ENCODE measurements at regions not wholly inside any gene's neighbourhood (a gene's known extent, or its start where the extent isn't known, plus 50 kb on each side); places are given as distances from the start of the nearest gene placed in this dataset.

DNA sequence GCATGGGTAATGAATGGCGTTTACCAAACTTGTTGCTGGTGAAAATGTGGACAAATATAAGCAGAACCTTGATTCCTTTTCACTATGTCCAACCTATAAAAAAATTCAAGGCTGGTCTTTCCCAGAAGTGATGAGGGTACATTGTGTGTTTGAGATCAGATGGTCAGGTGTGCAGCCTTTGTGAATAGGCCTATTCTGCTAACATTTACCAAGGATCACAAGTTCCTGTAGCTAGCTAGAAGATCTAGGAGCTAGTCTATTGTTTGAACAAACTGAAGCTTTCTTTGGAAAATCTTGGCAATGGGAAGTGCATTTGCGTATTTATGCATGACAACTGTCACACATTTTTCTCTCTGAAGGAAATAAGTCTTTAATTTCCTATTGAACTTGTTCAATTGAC is 489.6 kb downstream of the KLF5 start:
- Mint-ChIP-seq H3K27ac (no peak overlapping the region), H3K4me3 (no peak overlapping the region), H3K36me3 (ENCODE audit: low read depth) (no peaks in the 10 kb centered on the region), H3K27me3 (ENCODE audit: insufficient read depth) (peaks cover 4% of the 10 kb centered on the region), H3K4me1 (ENCODE audit: low read depth) (no peaks in the 10 kb centered on the region), H3K9me3 (no peaks in the 10 kb centered on the region)
- no peak for DNase-seq (ENCODE audit: low spot score)
- intact Hi-C loops (cut with micrococcal nuclease): no loop called here

DNA sequence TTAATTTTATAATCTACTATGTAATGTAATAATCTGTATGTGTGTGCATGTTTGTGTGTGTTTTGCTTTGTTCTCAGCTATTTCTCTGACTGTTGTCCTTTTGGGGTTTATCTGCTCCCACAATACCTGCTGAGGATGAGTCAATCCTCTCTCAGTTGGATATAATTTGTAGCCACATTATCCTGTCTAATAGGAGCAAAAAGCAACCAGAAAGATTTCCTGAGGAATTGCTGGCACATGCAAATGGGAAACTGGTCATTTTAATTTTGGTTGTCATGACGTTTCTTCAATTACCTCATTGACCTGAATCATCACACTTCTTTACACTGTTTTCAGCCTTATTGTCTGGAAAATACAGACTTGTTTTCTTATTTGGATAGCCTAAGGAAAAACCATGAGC is 488.4 kb downstream of the KLF5 start:
- H3K4me1 Mint-ChIP-seq (ENCODE audit: low read depth): no peaks in the 10 kb centered on the region
- intact Hi-C loops (cut with micrococcal nuclease): no loop called here
- H3K27ac Mint-ChIP-seq: no peak overlapping the region
- no peak for DNase-seq (ENCODE audit: low spot score)
- no peaks in the 10 kb centered on the region for H3K9me3 Mint-ChIP-seq
- no peak overlapping the region for H3K4me3 Mint-ChIP-seq
- no peaks in the 10 kb centered on the region for H3K36me3 Mint-ChIP-seq (ENCODE audit: low read depth)
- peaks cover 4% of the 10 kb centered on the region for H3K27me3 Mint-ChIP-seq (ENCODE audit: insufficient read depth)

DNA sequence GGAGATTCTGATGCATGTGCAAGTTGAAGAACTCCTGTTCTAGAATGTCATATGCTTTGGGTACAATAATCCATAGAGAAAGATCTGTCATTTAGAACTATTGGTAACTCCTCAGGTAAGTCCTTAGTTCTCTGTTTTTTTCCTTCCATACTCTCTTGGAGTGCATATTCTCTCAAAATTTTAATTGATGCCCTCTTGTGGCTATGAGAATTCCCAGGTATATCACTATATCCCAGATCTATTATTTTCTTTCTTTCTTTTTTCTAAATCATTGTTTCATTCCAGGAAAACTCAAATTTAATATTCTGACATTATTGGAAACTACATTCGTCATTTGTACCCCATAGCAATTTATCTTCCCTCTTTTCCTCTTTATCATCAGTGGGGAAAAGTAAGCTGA is 485.4 kb downstream of the KLF5 start:
- intact Hi-C loops (cut with micrococcal nuclease): no loop called here
- DNase-seq (ENCODE audit: low spot score): no peak
- Mint-ChIP-seq H3K4me3 (no peak overlapping the region), H3K4me1 (ENCODE audit: low read depth) (no peaks in the 10 kb centered on the region), H3K27ac (no peak overlapping the region), H3K27me3 (ENCODE audit: insufficient read depth) (no peaks in the 10 kb centered on the region), H3K36me3 (ENCODE audit: low read depth) (no peaks in the 10 kb centered on the region), H3K9me3 (no peaks in the 10 kb centered on the region)

DNA sequence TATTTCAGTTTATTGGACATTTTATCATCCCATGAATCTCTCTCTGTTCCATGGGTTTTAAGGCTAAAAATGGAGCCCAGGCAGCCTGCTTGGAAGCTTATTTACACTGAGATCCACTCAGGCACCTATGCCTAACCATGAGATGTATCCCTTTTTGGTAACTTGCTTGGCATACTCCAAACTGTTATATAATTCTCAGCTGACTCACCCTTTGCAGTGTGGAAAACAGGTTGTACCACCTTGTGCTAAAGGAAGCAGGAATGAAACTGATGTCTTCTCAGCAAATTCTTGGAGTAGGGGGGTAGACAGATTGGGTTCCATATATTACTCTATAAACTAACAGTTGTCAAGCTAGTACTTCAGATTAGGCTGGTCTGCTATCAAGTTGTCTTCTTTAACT is 483.6 kb downstream of the KLF5 start:
- Mint-ChIP-seq H3K36me3 (ENCODE audit: low read depth) (no peaks in the 10 kb centered on the region), H3K4me3 (no peak overlapping the region), H3K27ac (no peak overlapping the region), H3K27me3 (ENCODE audit: insufficient read depth) (peaks cover 2% of the 10 kb centered on the region), H3K9me3 (no peaks in the 10 kb centered on the region), H3K4me1 (ENCODE audit: low read depth) (no peaks in the 10 kb centered on the region)
- intact Hi-C loops (cut with micrococcal nuclease): no loop called here
- DNase-seq (ENCODE audit: low spot score): no peak

DNA sequence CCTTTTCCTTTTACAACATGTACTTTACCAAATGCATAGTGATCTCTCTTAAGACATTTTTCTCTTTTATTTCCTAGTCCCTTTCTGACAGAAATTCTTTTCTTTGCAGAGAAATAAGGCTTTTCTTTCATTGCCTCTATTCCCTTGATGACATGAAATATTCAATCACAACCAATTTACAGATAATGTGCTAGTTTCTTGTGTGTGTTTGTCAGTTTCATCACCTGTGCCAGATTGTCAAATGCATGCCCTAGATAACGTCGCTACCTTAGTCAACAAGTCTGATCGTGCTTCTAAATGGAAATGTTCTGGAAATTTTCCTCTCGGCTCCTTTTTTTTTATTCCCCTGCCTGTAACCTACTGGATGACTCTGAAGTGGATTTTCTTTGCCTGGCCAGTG is 478.1 kb downstream of the KLF5 start:
- H3K4me3 Mint-ChIP-seq: no peak overlapping the region
- intact Hi-C loops (cut with micrococcal nuclease): no loop called here

DNA sequence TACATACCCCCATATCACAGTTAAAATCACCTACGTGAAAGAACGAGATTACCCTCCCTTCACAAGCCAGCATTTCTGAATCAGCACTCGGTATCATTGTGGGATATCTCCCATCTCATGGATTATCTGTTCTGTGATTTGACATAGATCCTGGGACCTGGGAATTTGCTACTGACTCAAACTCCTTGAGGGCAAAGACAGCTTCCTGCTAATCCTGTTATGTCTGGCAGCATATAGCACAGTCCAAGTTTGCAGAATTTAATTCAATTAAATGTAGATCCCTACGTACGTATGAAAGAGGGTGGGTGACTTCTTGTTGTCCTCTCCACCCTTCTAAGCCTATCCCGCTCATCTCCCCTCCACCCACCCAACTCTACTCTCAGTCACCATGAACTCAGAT is 476.5 kb downstream of the KLF5 start:
- intact Hi-C loops (cut with micrococcal nuclease): no loop called here
- H3K9me3 Mint-ChIP-seq: no peaks in the 10 kb centered on the region

More for the DNA sequence above, 478.1 kb downstream of the KLF5 start:
- H3K9me3 Mint-ChIP-seq: no peaks in the 10 kb centered on the region
- no peak for DNase-seq (ENCODE audit: low spot score)
- peaks cover 7% of the 10 kb centered on the region for H3K27me3 Mint-ChIP-seq (ENCODE audit: insufficient read depth)
- H3K4me1 Mint-ChIP-seq (ENCODE audit: low read depth): no peaks in the 10 kb centered on the region
- H3K27ac Mint-ChIP-seq: no peak overlapping the region
- no peaks in the 10 kb centered on the region for H3K36me3 Mint-ChIP-seq (ENCODE audit: low read depth)

DNA sequence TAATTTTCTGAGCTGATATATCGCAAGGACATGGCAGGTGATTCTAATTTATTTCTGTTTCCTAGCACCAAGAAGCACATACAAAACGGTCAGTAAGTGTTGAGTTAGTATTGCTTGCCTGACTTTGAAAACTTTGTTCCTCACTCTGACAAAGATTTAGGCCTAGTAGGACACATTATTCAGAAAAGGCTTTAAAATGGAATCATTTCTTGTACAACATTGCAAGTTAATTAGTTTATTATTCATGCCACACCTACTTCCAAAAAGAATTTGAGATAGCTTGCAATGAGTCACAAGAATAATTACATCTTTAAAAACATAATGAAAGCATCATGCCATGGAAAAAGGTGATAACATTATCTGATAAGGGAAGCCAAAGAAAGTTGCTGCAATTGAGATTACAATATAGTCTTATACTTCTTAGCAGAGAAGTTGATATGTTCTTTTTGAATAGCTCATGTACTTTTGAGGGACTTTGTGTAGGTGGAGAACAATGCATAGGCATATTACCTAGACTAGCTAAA is 474.2 kb downstream of the KLF5 start:
- no peaks in the 10 kb centered on the region for H3K4me1 Mint-ChIP-seq (ENCODE audit: low read depth)
- H3K36me3 Mint-ChIP-seq (ENCODE audit: low read depth): no peaks in the 10 kb centered on the region
- H3K4me3 Mint-ChIP-seq: no peak overlapping the region
- H3K9me3 Mint-ChIP-seq: no peaks in the 10 kb centered on the region
- no peak overlapping the region for H3K27ac Mint-ChIP-seq
- intact Hi-C loops (cut with micrococcal nuclease): no loop called here
- H3K27me3 Mint-ChIP-seq (ENCODE audit: insufficient read depth): peaks cover 7% of the 10 kb centered on the region
- no peak for DNase-seq (ENCODE audit: low spot score)

More for the DNA sequence above, 476.5 kb downstream of the KLF5 start:
- no peak overlapping the region for H3K27ac Mint-ChIP-seq
- peaks cover 7% of the 10 kb centered on the region for H3K27me3 Mint-ChIP-seq (ENCODE audit: insufficient read depth)
- H3K4me1 Mint-ChIP-seq (ENCODE audit: low read depth): no peaks in the 10 kb centered on the region
- H3K36me3 Mint-ChIP-seq (ENCODE audit: low read depth): no peaks in the 10 kb centered on the region
- no peak overlapping the region for H3K4me3 Mint-ChIP-seq
- no peak for DNase-seq (ENCODE audit: low spot score)

DNA sequence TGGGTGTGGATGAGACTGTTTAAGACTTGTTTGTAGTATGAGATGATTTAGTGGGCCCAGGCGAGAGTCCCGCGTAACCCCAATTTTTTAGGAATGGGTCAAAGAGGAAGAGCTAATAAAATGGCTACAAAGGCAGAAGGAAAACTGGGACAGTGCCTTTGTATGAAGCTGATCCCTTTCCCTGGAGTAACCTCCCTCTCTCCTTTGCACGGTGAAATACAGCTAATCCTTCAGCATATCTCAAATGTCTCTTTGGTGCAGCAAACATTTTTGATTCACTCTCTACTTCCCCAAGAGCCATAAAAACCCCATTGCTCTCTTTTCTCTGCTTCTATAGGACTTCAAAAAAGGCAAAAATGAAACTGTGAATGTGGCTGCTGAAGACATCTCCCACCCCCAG is 473.8 kb downstream of the KLF5 start:
- Mint-ChIP-seq H3K27ac (no peak overlapping the region), H3K36me3 (ENCODE audit: low read depth) (no peaks in the 10 kb centered on the region), H3K9me3 (no peaks in the 10 kb centered on the region), H3K4me1 (ENCODE audit: low read depth) (no peaks in the 10 kb centered on the region), H3K4me3 (no peak overlapping the region), H3K27me3 (ENCODE audit: insufficient read depth) (peaks cover 4% of the 10 kb centered on the region)
- no peak for DNase-seq (ENCODE audit: low spot score)
- intact Hi-C loops (cut with micrococcal nuclease): no loop called here

DNA sequence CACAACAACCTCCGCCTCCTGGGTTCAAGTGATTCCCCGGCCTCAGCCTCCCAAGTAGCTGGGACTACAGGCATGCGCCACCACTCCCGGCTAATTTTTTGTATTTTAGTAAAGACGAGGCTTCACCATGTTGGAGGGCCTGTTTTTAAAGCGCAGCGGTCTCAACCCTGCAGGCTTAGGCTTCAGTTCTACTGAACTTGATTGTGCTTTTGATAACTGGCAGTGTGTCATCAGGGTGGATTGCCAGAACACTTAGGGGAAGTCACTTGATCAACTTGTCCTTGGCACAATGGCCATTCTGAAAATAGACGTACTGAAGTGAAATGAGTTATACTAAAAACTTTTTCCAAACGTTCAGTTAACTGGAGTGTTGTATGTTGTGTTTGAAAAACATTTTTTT is 472.2 kb downstream of the KLF5 start:
- DNase-seq (ENCODE audit: low spot score): no peak
- Mint-ChIP-seq H3K27ac (no peak overlapping the region), H3K4me3 (no peak overlapping the region), H3K36me3 (ENCODE audit: low read depth) (no peaks in the 10 kb centered on the region), H3K27me3 (ENCODE audit: insufficient read depth) (peaks cover 4% of the 10 kb centered on the region), H3K4me1 (ENCODE audit: low read depth) (no peaks in the 10 kb centered on the region), H3K9me3 (no peaks in the 10 kb centered on the region)
- intact Hi-C loops (cut with micrococcal nuclease): no loop called here

DNA sequence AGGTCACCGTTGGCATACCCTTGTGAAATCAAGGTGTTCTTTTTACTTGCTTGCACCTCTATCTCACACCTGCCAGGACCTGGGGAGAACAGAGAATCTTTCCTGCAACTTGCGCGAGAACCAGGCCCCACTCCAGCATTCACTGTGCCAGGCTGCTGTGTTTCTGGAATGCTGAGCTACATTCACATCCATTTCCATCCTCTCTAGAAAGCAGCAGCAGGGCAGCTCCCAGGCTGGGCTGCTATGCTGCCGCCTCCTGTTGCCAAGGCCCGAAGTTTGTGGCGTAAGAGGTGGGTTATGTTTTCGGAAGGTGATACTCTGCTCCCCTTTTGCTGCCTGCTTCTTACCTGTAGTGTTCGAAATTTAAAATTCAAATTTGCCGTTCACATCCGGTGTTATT is 464.1 kb downstream of the KLF5 start:
- no peaks in the 10 kb centered on the region for H3K36me3 Mint-ChIP-seq (ENCODE audit: low read depth)
- H3K27ac Mint-ChIP-seq: no peak overlapping the region
- no peaks in the 10 kb centered on the region for H3K9me3 Mint-ChIP-seq
- no peak for DNase-seq (ENCODE audit: low spot score)
- H3K4me3 Mint-ChIP-seq: no peak overlapping the region
- intact Hi-C loops (cut with micrococcal nuclease): no loop called here
- peaks cover 22% of the 10 kb centered on the region for H3K4me1 Mint-ChIP-seq (ENCODE audit: low read depth)
- H3K27me3 Mint-ChIP-seq (ENCODE audit: insufficient read depth): no peaks in the 10 kb centered on the region

DNA sequence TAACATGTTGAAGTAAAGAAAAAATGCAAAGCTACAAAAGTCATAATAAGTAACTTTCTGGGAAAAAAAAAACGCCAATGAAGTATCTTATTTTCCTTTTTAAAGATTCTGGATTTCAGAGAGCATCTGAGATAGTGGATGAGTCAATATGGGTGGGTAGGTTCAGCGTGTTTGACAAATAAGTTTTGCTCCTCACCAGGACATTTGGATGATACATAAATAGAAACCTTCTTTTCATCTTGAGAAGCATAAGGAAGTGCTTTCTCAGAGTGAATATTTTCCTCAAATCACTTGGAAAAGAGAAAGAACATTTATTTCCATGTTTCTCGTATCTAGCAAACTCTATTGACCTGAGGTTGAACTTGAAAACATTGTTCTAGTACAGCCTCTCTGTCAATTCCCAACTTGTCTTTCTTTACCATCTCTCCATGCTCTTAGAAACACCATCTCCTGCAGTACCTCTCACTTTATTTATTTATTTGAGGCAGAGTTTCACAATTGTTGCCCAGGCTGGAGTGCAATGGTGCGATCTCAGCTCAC is 463.2 kb downstream of the KLF5 start:
- H3K36me3 Mint-ChIP-seq (ENCODE audit: low read depth): no peaks in the 10 kb centered on the region
- no peak overlapping the region for H3K4me3 Mint-ChIP-seq
- no peaks in the 10 kb centered on the region for H3K27me3 Mint-ChIP-seq (ENCODE audit: insufficient read depth)
- no peak for DNase-seq (ENCODE audit: low spot score)
- no peak overlapping the region for H3K27ac Mint-ChIP-seq
- H3K9me3 Mint-ChIP-seq: no peaks in the 10 kb centered on the region
- intact Hi-C loops (cut with micrococcal nuclease): loop anchor here (2.0 kb wide), 1 partner anchor 193 kb away; no protein-coding TSS in a partner anchor
- H3K4me1 Mint-ChIP-seq (ENCODE audit: low read depth): peaks cover 22% of the 10 kb centered on the region

DNA sequence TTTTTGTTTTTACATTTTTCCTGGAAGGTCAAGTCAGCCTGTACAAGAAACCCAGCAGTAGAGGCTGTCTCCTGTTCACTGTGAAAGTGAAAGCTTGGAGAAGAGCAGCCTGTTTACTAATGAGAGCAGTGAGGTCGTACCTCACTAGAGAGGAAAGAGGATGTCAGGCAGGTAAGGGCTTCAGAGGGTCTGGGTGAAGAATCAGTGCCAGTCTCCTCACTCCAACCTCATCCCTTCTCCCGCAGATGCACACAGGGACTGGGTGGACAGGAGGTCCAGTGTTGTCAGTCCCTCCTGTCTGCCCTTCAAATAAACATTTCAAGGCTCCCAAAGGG is 462.5 kb downstream of the KLF5 start:
- peak overlapping the region; percentile 65 for H3K4me3 Mint-ChIP-seq
- H3K27me3 Mint-ChIP-seq (ENCODE audit: insufficient read depth): no peaks in the 10 kb centered on the region
- no peaks in the 10 kb centered on the region for H3K9me3 Mint-ChIP-seq
- H3K4me1 Mint-ChIP-seq (ENCODE audit: low read depth): peaks cover 22% of the 10 kb centered on the region
- DNase-seq (ENCODE audit: low spot score): peak; percentile 15
- H3K36me3 Mint-ChIP-seq (ENCODE audit: low read depth): no peaks in the 10 kb centered on the region
- intact Hi-C loops (cut with micrococcal nuclease): loop anchor here (2.0 kb wide), 1 partner anchor 194 kb away; no protein-coding TSS in a partner anchor
- H3K27ac Mint-ChIP-seq: peak overlapping the region; percentile 71

DNA sequence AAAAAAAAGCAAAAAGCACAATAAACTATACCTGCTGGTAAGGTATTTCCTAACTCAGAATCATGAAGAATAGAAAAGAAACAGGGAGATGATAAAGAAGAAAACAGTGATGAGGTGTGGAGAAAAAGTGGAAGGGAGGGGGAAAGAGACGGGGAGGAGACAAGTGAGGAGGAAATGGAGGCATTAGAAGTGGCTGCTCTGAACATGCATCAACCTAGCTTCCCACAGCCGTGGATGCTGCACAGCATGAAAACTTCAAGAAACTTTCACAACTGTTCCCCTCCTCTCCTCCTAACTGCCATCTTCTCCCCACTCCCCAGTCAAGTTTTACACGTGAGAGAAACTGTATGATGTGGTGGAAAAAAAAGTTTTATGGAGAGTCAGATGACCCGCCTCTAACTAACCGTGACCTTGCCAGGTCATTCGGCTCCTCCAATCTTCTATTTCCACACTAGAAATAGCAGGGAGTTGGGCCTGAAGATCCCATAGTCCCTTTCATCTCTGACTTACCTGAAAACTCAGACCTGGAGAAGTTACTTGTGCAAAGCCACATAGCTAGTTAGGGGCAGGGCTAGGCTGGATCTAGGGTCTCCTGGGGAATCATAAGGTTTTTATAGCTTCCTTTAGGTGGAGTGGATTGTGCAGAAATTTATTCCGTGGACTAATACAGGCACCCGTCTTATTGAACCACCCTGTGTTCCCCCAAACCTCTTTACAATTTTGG is 461.9 kb downstream of the KLF5 start:
- Mint-ChIP-seq H3K4me1 (ENCODE audit: low read depth) (peaks cover 22% of the 10 kb centered on the region), H3K36me3 (ENCODE audit: low read depth) (no peaks in the 10 kb centered on the region), H3K4me3 (peak overlapping the region; percentile 65), H3K27me3 (ENCODE audit: insufficient read depth) (no peaks in the 10 kb centered on the region), H3K27ac (peak overlapping the region; percentile 71), H3K9me3 (no peaks in the 10 kb centered on the region)
- intact Hi-C loops (cut with micrococcal nuclease): loop anchor here (2.0 kb wide), 1 partner anchor 194 kb away; no protein-coding TSS in a partner anchor
- no peak for DNase-seq (ENCODE audit: low spot score)
